Transverse colon (tissue), 4 donors: ENCODE measurements at regions not wholly inside any gene's neighbourhood (a gene's known extent, or its start where the extent isn't known, plus 50 kb on each side); places are given as distances from the start of the nearest gene placed in this dataset.

Experiments used
- DNase-seq: peaks from one replicate; pipeline ENCODE4 v3.0.0-alpha.2; 2019
- H3K27ac ChIP-seq, 4 donors: fragments of 200-600 bp; sonication (generic); 2 replicates each; pipeline ENCODE4 v1.5.1; 2016 to 2018; ENCODE audit warnings: inconsistent platforms in 4 of 4
- H3K27me3 ChIP-seq: fragments of 200-600 bp; sonication (generic); 2 replicates; pipeline ENCODE4 v1.5.1; 2017; ENCODE audit warnings: inconsistent platforms
- H3K36me3 ChIP-seq, 4 donors: fragments of 200-600 bp; sonication (generic); 2 replicates each; pipeline ENCODE4 v1.5.1; 2017 to 2019; ENCODE audit warnings: inconsistent platforms in 4 of 4
- H3K4me1 ChIP-seq, 4 donors: fragments of 200-600 bp; sonication (generic); 2 replicates each; pipeline ENCODE4 v1.5.1; 2017 to 2020; ENCODE audit warnings: inconsistent platforms in 4 of 4
- H3K4me3 ChIP-seq, 4 donors: fragments of 200-600 bp; sonication (generic); 1 replicate in 1 of 4; 2 replicates in 3 of 4; pipeline versions ENCODE4 v1.5.1 to v1.6.1; 2017 to 2019; ENCODE audit warnings: inconsistent platforms in 4 of 4
- H3K9me3 ChIP-seq, 2 donors: fragments of 200-600 bp; sonication (generic); 2 replicates each; pipeline ENCODE4 v1.5.1; 2017 to 2019; ENCODE audit warnings: inconsistent platforms in 2 of 2
- CTCF ChIP-seq, 5 experiments: fragments of 200-600 bp in 3 of 5; fragments of 450-650 bp in 2 of 5; sonication (generic) in 3 of 5; IDR thresholded peaks; 1 replicate in 2 of 5; 2 replicates in 3 of 5; pipeline ENCODE4 v1.5.1; 2016 to 2017; ENCODE audit warnings: antibody characterized with exemption in 5 of 5, inconsistent platforms in 3 of 5, mild to moderate bottlenecking in 2 of 5, moderate library complexity in 1 of 5
- EP300 ChIP-seq: sonication (generic); formaldehyde crosslinking; IDR thresholded peaks from one replicate; pipeline ENCODE4 v1.6.1; 2017; ENCODE audit warnings: antibody characterized with exemption, low read depth
- POLR2A ChIP-seq: fragments of 450-650 bp; IDR thresholded peaks from one replicate; pipeline ENCODE4 v1.6.1; 2016; ENCODE audit warnings: antibody characterized with exemption, mild to moderate bottlenecking, moderate library complexity
- POLR2AphosphoS5 ChIP-seq, 3 donors: sonication (generic); formaldehyde crosslinking; IDR thresholded peaks; one replicate each; pipeline ENCODE4 v1.6.1; 2016; ENCODE audit warnings: antibody characterized with exemption in 3 of 3
- WGBS, 2 donors: methylation state at CpG; one replicate each; pipeline ENCODE4 v1.1.5; 2018; ENCODE audit warnings: low coverage in 1 of 2; 5-methylcytosine and 5-hydroxymethylcytosine counted together
- in situ Hi-C, 4 donors: fragments of 200-750 bp; cut with MboI; loops; one replicate each; pipeline versions ENCODE4 v1.15.0 to v1.15.1; 2017; ENCODE audit warnings: low sequenced_read_pairs in 3 of 4, low pct_ligation_motif_present in 1 of 4, low pct_unique_long_range_greater_than_20kb in 1 of 4
- intact Hi-C: fragments of 100-400 bp; cut with DNase I; formaldehyde crosslinking; loops from one replicate; pipeline ENCODE4 v1.15.1; 2023; ENCODE audit warnings: low total_unique reads

DNA sequence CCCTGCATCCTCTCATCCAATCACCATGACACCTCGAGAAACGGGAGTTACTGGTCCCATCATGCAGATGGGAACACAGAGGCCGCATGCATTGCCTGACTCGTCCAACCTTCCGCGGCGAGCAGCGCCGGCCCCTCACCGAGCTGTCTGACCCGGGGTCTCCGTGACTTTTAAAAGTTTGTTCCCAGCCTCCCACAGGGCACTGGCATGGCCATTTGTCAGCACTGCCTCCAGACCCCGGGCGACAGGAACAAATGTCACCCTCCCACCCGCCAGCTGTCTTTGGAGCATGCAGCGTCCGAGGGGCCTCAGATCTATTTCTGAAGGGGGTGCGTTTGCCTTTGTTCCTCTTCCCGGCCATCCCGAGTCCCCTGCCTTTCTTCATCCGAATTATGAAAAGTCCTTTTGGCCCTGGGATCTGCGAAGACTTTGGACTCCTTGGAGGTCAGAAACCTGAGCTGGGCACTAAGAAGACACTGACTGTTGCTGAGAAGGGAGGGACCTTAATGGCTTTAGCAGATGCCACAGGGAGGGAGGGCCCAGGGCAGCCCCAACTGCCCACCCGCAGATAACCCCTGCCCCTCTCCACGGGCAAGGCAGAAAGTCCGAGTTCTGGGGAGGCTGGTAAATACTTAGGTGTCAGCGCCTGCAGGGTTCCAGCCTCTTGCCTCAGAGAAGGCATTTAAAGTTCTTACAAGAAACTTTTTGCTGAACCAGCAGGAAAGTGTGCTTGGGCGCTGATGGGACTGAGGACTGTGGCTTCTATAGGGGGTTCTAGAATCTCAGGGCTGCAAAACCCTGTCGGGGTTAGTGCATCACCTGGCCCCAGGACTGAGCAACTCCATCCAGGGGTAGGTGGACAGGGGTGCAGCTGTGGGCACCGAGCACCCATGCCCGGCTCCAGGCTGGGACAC is 348.1 kb downstream of the FOXL1 start:
- TF ChIP-seq EP300 = no peak
- TF ChIP-seq POLR2A = no peak
- no peak for TF ChIP-seq CTCF (IDR thresholded peaks at IDR 0.05)
- TF ChIP-seq POLR2AphosphoS5 (IDR thresholded peaks at IDR 0.05) = no peak
- 79% methylated on average over 30 of the region's 30 CpGs; no CpG with 5 or more reads in 1 of the 2 donors for WGBS, 2 donors
- in situ Hi-C loops = no loop called here
- peaks cover 51% of the 10 kb centered on the region for H3K27me3 ChIP-seq
- H3K9me3 ChIP-seq = no peaks in the 10 kb centered on the region
- H3K27ac ChIP-seq = no peak overlapping the region
- no peak for DNase-seq
- peaks cover 0 to 5% (median 2%) of the 10 kb centered on the region in 4 donors for H3K4me1 ChIP-seq
- intact Hi-C loops = no loop called here
- H3K36me3 ChIP-seq = no peaks in the 10 kb centered on the region
- no peak overlapping the region for H3K4me3 ChIP-seq

- H3K27me3 ChIP-seq = peaks cover 51% of the 10 kb centered on the region
- intact Hi-C loops = no loop called here
- 89 to 95% methylated on average over 2 to 3 of the region's 3 CpGs for WGBS, 2 donors
Observed at GRCh38 chr16:86927699-86928098, 349.4 kb downstream of the FOXL1 start.

DNA sequence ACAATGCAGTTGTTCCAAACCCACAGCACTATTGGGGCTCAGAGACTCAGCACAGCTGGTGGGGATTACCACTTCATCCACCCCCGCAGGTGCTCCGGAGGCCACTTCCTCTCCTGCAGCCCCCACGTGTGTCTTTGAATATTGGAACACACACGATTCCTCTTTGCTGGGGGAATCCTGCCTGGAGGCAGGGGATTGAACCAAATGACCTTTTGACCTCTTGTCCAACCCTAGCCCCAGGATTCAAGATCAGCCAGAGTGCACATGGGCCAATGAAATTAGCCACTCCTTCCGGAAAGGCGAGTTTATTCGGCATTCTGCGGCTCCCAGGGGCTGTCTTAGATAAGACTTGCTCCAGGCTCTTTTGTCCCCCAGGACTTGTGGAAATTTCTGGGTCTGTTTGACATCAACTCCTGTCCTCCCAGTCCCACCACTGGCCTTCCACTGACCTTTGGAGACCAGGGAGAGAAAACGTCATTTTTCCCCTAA is 350.2 kb downstream of the FOXL1 start:
- DNase-seq = no peak
- peaks cover 49% of the 10 kb centered on the region for H3K27me3 ChIP-seq
- H3K9me3 ChIP-seq = no peaks in the 10 kb centered on the region
- no peak overlapping the region for H3K27ac ChIP-seq
- H3K4me3 ChIP-seq = no peak overlapping the region
- in situ Hi-C loops (no loop called here), intact Hi-C loops (no loop called here)
- H3K4me1 ChIP-seq = peaks cover 0 to 5% (median 2%) of the 10 kb centered on the region in 4 donors
- WGBS, 2 donors = 61 to 93% methylated on average over 3 to 9 of the region's 9 CpGs
- no peak for TF ChIP-seq POLR2A
- no peak for TF ChIP-seq CTCF (IDR thresholded peaks at IDR 0.05)
- no peak for TF ChIP-seq EP300
- TF ChIP-seq POLR2AphosphoS5 (IDR thresholded peaks at IDR 0.05) = no peak
- H3K36me3 ChIP-seq = no peaks in the 10 kb centered on the region

More at GRCh38 chr16:86927699-86928098, 349.4 kb downstream of the FOXL1 start:
- in situ Hi-C loops = no loop called here
- Histone ChIP-seq H3K4me1 (peaks cover 0 to 5% (median 2%) of the 10 kb centered on the region in 4 donors), H3K9me3 (no peaks in the 10 kb centered on the region), H3K4me3 (no peak overlapping the region), H3K36me3 (no peaks in the 10 kb centered on the region), H3K27ac (no peak overlapping the region)
- no peak for DNase-seq
- TF ChIP-seq POLR2AphosphoS5 (IDR thresholded peaks at IDR 0.05) (no peak), POLR2A (no peak), CTCF (IDR thresholded peaks at IDR 0.05) (no peak), EP300 (no peak)

DNA sequence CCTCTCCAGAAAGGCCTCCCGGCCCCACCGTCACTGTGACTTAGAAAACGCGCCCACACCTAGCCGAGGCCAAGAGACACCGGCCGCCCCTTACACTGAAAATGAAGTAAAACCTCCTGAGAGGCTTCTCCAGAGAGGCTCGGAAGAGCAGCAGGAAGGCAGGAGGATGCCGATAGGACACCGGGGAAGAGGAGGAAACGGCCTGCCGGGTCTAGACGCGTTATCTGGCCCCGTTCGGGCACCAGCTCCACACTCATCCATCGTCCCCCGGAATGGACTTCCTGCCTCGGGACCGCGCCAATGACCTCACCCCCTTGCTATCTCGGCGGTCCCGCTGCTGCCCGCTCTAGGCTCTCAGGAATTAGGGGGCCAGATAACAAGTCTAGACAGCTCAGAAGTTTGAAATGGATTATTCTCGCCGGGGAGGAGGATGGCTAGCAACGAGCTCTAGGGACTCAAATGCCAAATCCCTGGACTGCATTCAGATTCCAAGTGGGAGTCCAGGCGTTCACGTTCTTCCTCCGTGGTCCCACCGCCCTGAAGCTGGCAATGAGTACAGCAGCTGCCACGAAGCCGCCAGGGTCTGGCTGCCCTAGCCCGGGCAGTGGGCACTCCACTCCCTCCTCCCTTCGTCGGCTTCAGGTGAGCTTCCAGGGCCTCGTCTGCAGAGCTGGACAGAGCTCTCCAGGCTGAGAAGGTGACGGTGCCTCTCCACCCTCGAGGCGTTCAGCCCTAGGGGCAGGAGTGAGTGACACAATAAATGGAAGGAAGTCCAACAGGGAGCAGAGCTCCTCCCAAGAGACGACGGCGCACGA is 350.9 kb downstream of the FOXL1 start:
- Histone ChIP-seq H3K9me3 (no peaks in the 10 kb centered on the region), H3K4me1 (peaks cover 0 to 5% (median 2%) of the 10 kb centered on the region in 4 donors), H3K4me3 (no peak overlapping the region), H3K36me3 (no peaks in the 10 kb centered on the region), H3K27me3 (peaks cover 43% of the 10 kb centered on the region), H3K27ac (no peak overlapping the region)
- WGBS, 2 donors = 62% methylated on average over 38 of the region's 45 CpGs; no CpG with 5 or more reads in 1 of the 2 donors
- no peak for DNase-seq
- in situ Hi-C loops = no loop called here
- TF ChIP-seq POLR2AphosphoS5 (IDR thresholded peaks at IDR 0.05) (no peak), POLR2A (no peak), EP300 (no peak), CTCF (IDR thresholded peaks at IDR 0.05) (no peak)
- intact Hi-C loops = no loop called here
